Activated CD4-positive, alpha-beta T cell treated with anti-CD3 and anti-CD28 coated beads, Interleukin-2, amount 50 U/mL, for 16 hours (primary cell): ENCODE measurements at regions not wholly inside any gene's neighbourhood (a gene's known extent, or its start where the extent isn't known, plus 50 kb on each side); places are given as distances from the start of the nearest gene placed in this dataset.
"Not testable (repeated sequence)": the region's sequence is repeated elsewhere in the genome, so short reads cannot be mapped to it uniquely, and the experiment has no call there.

ENCODE experiments used
- DNase-seq: peaks from one replicate; pipeline ENCODE4 v3.0.0-alpha.2; 2020

DNA sequence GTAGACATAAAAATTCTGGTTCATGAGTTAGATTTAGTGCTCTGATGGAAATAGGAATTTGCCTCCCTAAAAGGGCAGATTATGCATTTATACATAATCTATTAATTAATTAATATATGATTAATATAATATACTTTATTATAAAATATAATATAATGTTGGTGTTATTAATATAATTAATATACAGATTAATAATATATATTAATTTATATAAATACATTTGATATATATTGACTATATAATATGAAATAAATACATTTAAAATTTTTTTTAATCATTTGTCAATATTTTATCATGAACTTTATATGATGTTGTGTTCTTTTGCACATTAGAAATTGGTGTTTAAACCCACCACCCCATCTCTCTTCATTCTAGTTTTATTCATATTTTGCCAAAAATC lies 652.1 kb upstream of the ZNF804A start:
- no peak for DNase-seq

- DNase-seq, result no peak
Measured at GRCh38 chr2:183948861-183949260, 649.5 kb upstream of the ZNF804A start.

DNA sequence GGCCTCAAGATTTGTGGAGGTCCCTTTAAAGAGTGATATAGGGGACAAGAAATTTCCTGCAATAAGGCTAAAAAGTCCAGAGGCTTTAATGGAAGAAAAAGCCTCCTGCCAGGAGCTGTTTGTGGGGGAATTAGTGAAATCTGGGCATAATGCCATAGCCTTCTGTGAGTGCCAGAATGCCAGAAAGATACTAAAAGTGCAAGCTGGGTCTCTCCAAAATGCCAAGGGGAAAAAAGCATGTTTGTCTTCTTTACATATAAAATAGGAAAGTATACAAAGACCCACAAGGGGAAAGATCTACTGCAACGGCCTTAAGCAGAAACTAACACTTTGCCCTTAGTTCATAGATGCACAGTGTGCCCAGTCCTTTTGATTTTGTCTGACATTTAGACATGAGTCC lies 647.7 kb upstream of the ZNF804A start:
- DNase-seq, result no peak

DNA sequence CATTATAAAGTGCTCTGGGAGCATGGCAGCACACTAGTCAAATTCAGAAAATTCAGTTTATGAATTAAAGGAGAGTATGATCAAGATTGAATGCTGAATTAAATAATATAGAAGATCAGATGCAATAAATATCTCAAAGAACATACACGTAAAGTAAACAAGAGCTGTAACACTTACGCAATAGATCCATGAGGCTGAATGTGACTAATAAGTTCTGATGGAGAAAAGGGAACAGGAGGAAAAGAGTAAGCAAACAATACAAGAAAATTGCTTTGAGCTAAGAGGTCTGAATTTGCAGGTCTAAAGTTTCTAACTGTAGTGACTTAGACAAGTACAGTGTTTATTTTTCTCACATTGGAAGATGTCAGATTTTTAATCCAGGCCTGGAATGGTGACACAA lies 646.7 kb upstream of the ZNF804A start:
- no peak for DNase-seq

- no peak for DNase-seq
Measured at GRCh38 chr2:183952741-183953140, 645.6 kb upstream of the ZNF804A start.

DNA sequence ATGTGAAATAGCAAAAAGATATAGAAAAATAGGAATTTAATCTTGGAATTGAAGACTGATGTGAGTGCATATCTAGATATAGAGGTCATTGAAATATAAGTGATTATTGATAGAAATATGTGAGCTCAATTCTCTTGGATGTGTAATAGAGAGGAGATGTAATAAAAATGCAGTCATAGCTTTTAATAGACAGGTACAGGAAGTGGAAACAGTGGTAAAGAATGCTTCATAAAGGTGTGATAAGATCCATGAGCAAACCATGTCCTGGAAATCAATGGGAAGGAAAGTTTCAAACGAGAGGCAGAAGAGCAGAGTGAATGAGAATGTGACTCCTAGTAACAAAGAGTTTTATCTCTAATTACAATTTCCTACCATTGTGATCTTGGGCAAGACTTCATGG lies 634.7 kb upstream of the ZNF804A start:
- no peak for DNase-seq

DNA sequence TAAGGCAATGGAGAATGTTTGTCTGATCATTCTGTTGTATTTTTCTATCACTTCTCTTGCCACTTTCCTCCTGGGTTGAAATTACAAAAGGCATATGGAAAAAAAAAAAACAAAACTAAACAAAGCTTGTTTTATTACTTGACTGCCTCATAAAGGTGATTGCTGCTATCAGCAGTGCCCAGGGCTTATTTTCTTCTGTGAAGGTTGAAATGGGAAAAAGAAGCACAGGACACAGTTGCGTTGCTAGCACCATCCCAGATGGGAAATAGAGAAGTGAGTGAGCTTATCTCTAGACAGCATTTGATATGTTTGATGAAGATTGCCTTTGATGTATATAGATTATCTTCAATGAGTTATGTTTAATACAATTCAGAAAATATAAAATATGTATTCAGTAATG lies 633.8 kb upstream of the ZNF804A start:
- no peak for DNase-seq

DNA sequence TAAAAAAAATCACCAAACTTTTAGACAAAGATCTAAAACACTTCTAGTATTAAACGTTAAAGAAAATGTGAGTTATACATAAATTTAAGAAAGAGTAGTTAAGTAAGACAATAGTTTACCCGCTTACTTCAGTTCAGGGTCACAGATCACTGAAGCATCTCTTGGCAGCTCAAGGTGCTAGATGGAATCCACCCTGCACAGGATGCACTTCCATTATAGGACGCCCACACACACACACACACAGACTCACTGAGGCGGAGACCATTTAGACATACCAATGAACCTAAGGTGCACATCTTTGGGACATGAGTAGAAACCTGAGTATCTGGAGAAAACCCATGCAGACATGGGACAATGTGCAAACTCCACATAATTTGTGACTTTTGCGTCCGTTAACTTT lies 630.6 kb upstream of the ZNF804A start:
- DNase-seq, result no peak

- DNase-seq, result not testable (repeated sequence)
Measured at GRCh38 chr2:183975676-183976075, 622.7 kb upstream of the ZNF804A start.

- no peak for DNase-seq
Measured at GRCh38 chr2:183984871-183985270, 613.5 kb upstream of the ZNF804A start.

- DNase-seq, result no peak
Measured at GRCh38 chr2:183991968-183992367, 606.4 kb upstream of the ZNF804A start.

DNA sequence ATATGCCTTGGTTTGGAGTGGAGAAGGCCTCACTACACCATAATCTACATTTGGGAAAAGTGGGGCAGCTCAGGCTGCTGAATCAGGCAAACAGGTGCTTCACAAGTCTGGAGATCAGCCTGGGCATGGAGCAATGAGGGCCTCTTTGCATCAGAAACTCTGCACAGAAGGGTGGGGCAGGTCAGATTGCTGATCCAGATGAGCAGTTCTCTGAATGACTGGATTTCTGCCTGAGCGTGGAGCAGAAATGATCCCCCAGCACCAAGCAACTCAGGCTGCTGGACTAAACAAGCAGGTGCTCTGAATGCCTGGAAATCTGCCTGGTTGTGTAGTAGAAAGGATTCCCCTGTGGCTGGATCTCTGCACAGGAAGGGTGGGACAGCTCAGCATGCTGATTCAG lies 605.3 kb upstream of the ZNF804A start:
- DNase-seq, result no peak

- DNase-seq, result no peak
Measured at GRCh38 chr2:183995632-183996031, 602.7 kb upstream of the ZNF804A start.

- no peak for DNase-seq
Measured at GRCh38 chr2:183996825-183997793, 601.2 kb upstream of the ZNF804A start.

DNA sequence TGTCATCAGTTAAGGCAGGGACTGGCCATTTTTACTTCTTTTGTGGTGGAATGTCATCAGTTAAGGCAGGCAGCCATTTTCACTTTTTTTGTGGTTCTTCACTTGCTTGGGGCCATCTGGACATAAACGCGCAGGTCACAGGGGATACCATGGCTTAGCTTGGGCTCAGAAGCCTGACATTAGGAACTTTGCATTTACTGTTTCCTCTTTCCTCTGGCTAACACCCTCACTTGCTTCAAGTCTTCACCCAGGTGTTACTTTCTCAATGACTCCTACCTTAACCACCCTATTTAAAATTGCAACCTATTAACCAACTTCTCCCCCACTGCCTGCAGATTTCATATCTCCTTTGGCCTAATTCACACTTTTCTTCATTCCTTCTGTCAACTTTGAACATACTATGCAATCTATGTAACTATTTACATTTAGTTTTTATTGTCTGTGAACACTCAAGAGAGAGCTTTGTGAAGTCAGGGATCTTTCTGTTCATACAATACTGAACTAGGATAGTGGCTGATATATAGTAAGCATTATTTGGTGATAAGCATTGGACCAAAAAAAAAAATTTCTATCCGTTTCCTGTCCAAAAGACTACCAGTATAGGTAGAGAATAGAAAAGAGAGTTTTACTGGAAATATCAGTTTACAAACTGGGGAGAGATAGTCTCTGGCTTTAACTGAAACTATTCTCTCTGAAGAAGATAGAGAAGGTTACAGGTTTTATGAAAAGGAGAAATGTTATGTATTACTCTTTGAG lies 600.1 kb upstream of the ZNF804A start:
- DNase-seq, result no peak

- no peak for DNase-seq
Measured at GRCh38 chr2:183998797-183999190, 599.5 kb upstream of the ZNF804A start.

- no peak for DNase-seq
Measured at GRCh38 chr2:184004289-184004947, 593.9 kb upstream of the ZNF804A start.

DNA sequence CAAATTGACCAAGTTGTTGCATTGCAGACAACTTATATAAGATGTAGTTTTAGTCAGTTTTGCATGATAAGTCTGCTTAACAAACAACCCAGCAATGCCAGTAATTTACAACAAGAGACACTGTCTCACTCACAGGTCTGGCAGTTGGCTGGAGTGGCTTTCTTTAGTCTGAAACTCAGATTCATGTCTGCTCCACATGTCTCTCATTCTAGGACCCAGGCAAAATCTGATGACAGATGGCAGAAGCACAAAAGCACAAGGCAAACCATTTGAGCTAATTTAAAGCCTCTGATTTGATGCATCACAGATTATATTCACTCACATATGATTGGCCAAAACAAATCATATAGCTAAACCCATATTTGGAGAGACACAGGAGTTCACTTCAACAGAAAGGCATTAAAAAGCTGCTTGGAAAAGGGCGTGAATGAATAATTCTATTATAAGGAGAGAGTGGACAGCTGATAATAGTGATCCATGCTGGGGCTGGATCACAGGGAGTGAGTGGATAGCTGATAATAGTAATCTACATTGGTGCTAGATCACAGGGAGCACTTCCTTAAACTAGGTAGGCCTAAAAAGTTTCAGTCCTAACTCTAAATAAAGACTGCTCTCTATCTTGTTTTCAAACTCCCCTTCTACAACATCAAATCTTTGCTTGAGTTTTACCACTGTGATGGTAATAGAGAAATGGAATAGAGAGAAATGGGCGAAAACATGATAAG lies 593.2 kb upstream of the ZNF804A start:
- no peak for DNase-seq

DNA sequence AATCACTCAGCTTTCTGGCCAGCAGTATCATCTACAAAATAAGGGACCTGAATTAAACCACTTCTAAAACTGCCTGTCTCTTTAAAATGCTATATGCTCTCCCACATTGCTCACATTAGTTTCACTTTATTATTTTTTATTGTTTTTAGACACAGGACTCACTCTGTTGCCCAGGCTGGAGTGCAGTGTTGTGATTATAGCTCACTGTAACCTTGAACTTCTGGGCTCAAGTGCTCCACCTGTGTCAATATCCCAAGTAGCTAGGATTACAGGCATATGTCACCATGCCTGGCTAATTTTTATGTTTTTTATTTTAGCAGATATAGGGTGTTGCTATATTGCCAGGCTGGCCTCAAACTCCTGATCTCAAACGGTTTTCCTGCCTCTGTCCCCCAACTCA lies 591.3 kb upstream of the ZNF804A start:
- DNase-seq, result no peak

GRCh38 chr2:184026961-184027360 lies 571.4 kb upstream of the ZNF804A start:
- DNase-seq, result no peak

- DNase-seq, result no peak
Measured at GRCh38 chr2:184030245-184030644, 568.1 kb upstream of the ZNF804A start.

GRCh38 chr2:184030989-184031388 lies 567.3 kb upstream of the ZNF804A start:
- DNase-seq, result no peak
